Activated CD4-positive, alpha-beta T cell treated with anti-CD3 and anti-CD28 coated beads, Interleukin-2, amount 50 U/mL, for 48 hours (primary cell): ENCODE measurements at regions not wholly inside any gene's neighbourhood (a gene's known extent, or its start where the extent isn't known, plus 50 kb on each side); places are given as distances from the start of the nearest gene placed in this dataset.

Source experiments
- DNase-seq, 2 experiments: peaks; one replicate each; pipeline ENCODE4 v3.0.0-alpha.2; 2020

DNA sequence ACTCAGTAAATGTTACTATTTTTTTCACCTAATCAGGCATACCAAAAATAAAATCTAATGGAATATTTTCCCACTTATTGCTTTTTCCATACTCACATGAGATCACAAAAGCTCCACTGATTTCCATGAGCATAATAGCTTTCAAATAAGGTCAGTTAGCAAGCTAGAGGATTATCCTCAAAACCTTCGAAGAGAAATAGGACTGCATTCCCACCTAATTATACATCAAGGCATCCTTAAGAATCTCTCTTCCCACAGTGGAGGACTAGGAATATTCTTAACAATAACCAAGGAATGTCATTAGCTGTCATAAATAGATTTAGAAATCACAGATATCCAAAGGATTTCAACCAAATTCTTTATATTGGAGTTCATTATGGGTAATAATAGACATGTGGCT lies 127.9 kb upstream of the STT3B start:
- no peak for DNase-seq

DNA sequence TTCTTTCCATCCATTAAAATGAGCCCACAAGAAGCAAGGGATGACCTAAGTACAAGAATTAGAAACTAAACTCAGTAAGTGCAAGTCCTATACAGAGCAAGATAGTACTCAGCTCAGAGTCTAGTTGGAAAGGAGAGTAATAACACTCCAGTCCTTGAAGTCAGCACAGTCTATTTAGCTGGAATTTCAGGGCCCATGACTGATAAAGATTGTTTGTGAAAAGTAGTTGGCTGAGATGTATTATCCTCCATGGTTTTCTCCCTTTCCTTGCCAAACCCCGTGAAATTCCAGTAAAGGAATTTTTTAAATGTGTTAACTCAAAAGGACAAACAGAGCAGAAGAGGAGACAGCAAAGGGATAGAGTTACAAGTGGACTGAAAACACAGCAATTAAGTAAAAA lies 127.2 kb upstream of the STT3B start:
- DNase-seq: no peak

DNA sequence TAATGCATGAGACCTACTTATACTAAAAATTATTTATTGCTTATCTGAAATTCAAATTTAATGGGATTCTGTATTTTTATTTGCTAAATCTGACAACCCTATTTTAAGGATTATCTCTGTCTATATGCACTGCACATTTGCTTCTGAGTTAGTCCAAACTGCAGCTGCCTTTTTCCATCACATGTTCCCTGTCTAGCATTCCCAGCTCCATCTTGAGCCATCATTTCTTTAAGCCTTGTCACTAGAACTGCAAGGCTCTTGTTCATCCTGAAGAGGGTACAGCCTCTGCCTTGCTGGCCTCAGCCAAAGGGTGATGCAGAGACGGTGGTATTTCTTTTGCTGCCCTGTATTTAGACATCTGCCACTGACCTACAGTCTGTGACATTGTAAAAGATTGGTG lies 125.8 kb upstream of the STT3B start:
- no peak for DNase-seq

DNA sequence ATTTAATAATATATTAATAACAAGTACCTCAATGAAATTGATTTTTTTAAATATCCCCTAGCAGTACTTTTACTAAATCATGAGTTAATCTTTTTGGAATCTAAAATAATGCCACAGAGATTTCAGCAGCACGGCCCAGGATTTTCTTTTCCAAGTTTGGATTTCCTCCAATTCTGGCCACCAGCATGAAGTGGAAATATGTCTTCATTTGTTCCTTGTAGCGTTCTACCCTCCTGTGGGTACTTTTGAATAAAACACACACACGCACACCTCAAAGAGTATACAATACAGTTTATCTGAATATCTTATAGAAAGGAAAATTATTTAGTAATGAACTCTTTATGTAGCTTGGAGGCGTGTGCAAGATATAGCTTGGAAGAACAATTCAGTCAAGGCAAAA lies 125.1 kb upstream of the STT3B start:
- no peak for DNase-seq

DNA sequence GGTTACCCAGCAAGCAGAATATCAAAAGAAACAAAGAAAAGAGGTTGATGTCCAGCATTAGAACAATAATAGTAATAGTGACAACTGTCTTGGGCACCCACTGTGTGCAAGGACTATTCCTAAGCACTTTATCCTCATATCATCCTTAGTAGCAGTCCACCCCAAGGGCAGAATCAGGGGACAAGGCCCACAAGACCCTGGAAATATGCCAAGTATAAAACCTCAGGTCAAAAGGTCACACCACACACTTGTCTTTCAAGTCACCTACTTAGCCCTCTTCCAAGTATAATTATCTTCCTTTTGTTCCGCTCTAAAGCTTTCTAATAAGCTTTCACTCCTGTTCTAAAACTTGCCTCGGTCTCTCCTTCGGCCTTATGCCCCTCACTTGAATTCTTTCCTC lies 124.0 kb upstream of the STT3B start:
- no peak for DNase-seq

DNA sequence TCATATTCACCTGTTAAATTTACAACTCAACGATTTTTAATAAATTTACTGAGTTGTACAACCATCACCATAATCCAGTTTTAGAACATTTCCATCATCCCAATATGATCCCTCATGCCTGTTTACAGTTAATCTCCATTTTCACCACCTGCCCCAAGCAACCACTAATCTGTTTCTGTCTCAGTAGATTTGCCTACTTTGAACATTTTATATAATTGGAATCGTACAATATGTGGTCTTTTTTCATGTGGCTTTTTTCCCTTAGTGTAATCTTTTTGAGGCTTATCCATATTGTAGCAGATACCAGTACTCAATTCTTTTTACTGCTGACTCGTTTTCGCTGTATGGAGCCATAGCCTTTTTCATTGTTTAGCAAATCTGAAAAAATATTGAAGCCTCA lies 123.3 kb upstream of the STT3B start:
- DNase-seq: no peak

DNA sequence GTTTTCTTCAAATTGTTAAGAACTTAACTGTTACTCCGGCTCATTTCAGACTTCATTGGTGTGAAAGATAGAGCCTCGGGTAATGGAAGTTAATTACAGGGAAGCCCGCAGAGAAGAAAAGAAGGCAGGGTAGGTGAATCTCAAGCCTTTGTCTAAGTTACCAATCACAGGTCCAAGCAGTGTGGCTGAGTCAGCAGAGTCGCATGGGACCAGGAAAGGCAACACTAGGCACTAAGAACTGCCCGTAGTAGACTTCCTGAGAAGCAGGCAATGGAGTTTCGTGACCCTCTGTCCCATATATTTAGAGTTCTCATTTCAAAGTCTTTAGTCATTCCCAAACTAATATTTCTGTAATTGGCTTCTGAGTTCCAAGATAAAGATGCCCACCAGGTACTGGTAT lies 122.9 kb upstream of the STT3B start:
- no peak for DNase-seq

DNA sequence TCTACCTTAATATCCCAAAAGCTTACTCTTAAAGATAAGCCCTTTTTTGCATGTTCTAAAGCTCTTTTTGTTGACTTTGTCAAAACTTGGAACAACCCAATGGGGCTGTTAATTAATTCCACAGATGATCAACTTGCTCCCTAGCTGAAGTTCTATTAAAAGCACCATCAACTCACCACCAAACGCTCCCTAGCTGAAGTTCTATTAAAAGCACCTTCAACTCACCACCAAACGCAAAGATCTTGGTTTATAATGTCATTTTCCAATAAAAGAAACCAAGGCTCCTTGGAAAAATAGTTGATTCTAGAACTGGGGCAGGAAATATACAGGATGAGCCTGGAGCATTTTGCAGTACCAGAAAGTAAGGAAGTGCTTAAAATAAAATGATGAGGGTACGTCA lies 122.3 kb upstream of the STT3B start:
- no peak for DNase-seq

DNA sequence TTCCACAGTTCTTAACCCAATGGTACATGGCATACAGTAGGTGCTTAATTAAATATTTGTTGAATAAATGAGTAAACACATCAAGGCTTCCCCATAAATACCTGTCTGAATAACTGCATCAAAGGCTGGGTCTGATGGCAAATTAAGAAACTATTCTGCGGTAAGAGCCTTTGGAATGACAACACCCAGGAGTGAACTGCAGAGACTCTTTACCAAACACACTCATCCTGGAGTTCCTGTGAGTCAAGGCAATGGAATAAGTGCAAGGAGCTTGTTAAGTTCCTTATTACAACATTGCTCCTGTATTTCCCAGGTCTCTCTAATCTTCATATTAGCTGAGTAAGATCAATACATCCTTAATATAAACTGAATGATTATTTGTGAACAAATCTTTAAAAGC lies 119.9 kb upstream of the STT3B start:
- no peak for DNase-seq

DNA sequence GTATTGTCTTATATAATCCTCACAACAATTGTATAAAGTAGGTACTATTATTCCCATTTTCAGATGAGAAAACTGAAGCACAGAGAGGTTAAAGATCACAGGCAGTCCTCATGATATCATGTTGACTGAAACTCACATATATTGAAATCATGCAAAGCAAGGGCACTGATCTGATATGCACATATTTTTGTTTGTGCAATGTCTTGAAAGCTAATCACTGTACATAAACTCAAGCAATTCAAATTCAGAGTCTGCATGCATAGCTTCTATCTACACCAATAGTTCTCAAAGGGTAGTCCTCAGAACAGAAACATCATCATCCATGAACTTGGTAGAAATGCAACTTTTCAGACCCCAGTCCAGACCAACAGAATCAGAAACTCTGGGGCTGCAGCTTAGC lies 119.2 kb upstream of the STT3B start:
- no peak for DNase-seq

DNA sequence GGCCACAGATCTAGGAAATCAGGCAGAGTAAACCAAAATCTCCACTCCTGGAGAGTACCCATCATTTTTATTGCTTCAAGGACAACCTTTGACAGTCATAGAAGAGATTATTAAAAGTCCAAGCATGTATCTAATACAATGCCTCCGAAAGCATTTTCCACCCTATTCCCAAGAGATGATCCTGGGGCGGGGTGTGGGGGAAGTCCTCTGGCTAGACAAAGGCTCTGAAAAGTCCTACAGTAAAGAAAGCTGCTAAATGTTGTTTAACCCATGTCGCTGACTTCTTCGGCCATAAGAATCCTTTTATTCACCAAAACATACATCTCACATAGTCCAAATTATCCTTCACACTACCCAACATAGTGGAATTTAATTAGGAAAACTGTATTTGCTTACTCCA lies 115.7 kb upstream of the STT3B start:
- DNase-seq: no peak

DNA sequence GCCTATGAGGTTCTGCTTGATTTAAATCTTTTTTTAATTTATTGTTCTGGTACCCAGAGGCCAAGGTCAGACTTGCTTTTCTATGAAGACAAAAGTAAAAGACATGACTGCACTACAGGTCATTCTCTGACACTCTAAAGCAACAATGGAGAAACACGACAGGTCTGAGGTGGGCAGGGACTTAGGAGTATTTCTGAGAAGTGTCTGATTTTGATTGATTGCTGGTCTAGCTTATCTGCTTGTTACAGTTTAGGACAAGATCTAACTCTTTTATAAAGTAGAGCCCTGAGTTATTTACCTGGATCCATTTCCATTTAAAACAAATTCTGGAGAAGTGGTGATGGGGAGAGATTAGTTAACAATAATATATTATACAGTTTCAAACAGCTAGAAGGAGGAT lies 115.2 kb upstream of the STT3B start:
- no peak for DNase-seq

DNA sequence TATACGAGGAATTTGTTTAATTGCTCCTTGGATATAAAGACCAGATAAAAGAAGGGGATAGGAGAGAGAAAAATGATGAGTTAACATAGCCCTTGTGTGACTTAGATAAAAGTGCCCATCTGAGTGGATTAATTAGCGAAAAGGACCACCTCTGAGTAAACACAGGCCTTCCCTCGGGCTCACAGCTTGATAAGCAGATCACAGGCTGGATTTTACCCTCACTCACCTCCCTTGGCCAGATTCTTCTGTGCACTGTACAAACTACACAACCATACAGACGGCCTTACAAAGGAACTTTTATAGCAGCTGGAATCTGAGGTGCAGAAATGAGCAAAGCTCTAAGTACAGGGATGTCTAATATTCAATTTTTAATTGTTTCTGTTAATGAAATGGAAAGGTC lies 112.4 kb upstream of the STT3B start:
- no peak for DNase-seq

DNA sequence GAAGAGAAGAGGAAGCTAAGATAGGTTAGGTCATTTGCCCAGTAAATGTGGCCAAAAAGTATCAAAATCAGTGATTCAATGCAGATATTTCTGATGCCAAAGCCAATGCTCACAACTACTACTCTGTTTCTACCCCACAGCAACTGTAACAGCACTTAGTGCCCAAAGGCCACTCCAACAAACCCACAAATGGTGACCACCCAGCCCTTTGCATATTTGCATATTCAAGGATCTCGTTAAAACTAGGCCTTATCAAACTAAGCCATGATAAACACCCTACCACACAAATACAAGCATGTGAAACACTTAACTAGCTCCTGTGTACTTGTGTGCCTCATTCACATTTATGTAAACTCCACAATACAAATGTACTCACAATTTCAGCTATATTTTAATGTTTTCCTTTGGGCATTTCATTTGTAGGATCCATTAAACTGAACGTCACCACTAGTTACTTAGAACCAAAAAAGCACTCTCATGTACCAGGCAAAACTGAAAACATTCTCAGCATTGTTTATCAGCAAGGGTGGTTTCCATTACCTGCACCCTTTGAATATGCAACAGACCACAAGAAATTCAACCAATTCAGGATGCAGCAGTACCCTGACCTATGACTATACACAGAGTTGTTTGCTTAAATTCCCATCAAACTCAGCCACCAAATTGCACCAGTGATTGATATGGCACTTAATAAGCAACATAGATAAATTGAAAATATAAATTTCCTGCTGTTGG lies 111.2 kb upstream of the STT3B start:
- no peak for DNase-seq

DNA sequence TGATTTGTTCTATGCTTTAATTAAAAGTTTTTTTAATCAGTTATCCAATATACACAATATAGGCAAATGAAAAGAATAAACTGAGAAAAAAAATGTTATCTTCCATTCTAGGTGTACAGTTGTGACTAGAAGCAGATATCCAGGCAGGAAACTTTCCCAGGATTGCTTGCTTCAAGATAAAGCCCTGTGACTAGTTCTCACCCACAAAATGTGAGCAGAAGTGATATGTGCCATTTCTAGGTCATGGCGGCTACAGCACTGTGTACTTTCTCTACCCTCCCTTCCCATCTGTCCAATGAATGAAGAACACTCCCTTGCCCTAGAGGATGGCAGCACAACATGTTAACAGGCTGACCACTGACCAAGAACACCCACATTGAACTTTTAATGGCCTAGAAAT lies 110.5 kb upstream of the STT3B start:
- no peak for DNase-seq

DNA sequence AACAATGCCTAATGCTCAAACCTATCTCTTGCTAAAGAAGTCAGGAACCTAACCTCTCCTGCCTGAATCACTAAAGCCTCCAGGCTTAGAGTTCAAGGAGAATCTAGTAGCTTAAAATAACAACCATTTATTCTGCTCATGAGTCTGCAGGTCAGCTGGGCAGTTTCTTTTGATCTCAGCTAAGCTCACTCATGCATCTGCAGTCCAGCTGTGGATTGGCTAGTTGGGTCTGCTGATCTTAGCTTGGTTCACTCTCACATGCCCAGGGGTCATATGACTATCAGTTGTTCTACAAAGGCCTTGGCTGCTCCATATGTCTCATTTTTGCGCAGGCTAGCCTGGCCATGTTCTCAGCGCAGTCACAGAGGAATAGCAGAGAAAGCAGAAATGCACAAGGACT lies 109.2 kb upstream of the STT3B start:
- no peak for DNase-seq

DNA sequence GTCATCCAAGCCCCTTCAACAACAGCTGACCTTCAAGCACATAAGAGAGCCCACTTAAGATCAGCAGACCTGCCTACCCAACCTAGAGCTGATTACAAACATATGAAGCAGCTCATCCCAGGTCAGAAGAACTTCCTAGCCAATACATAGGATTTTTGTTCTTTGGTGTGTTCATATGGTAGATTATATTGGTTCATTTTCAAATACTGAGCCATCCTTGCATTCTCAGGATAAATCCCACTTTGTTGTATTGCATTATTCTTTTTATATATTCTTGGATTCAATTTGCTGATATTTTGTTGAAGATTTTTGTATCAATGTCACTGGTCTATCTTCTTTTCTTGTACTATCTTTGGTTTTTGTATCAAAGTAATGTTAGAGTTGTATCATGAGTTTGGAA lies 107.3 kb upstream of the STT3B start:
- DNase-seq: no peak

DNA sequence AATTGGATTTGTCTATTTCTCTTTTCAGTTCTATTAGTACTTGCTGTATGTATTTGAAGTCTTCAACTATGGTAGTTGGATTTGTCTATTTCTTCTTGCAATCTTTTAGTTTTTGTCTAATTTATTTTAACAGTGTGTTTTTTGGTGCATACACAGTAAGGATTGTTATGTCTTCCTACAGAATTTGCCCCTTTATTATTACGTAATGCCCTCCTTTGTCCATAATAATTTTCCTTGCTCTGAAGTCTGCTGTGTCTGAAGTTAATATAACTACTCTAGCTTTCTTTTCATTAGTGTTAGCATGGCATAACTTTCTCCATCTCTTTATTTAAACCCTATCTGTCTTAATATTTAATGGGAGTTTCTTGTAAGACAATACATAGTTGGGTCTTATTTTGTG lies 105.1 kb upstream of the STT3B start:
- no peak for DNase-seq

DNA sequence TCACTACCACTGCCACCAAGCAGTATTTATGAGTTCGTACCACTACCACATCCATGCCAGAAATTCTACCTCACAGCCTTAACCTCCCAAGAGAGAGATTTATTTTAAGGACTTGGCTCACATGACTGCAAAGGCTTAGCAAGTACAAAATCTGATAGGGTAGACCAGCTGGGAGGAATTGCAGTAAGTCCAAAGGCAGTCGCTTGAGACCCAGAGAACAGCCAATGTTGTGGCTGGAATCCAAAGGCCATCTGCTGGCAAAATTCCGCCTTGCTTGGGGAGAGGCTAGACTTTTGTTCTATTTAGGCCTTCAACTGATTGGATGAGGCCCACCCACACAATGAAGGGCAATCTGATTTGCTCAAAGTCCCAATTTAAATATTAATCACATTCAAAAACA lies 101.4 kb upstream of the STT3B start:
- no peak for DNase-seq

DNA sequence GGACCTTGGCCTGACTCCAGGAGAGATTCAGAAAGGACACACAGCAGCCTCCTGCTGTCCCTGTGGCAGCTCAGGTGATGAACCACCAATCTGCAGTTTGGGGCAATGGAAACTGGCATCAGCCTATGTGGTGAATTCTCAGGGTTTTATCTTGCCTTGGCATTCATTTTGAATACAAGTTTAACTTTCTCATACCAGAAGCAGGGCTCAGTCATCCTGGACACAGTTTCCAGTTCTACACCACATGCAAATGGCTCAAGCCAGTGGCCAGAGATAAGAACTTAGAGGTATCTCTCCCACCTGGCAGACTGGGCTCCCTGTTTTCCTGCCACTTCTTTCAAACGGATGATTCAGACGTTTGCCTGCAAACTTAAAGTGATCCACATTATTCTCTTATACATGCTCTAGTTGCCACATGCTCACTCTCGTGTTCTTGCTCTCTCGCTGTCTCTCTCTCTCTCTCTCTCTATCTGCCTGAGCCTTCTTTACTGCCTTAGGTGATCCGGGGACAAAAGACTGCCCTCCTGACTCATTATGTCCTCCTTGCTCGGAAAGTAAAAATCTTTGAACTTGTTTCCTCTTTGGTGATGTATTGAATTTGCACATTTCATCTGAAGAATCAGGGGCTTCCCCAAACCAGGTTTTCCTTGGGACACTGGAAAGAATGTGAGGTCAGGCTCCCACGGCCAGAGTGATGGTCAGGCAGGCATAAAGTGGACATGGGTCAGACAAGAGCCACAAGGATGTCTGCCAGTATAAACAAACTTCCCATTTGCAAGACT lies 99.6 kb upstream of the STT3B start:
- DNase-seq: no peak

DNA sequence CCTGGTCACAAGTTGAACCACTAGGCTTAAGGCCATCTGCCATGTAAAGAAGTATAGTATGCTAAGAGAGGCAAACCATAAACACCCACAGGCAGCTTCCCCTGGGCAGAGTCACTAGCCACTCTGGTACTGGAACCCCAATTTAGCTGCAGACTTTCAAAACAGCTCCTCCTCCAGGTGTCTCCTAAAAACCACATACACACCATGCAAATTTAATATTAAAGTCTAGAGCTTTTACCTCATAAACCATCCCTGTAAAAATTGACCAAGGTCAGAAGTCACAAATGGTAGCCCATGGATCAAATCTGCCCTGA lies 99.1 kb upstream of the STT3B start:
- DNase-seq: no peak

DNA sequence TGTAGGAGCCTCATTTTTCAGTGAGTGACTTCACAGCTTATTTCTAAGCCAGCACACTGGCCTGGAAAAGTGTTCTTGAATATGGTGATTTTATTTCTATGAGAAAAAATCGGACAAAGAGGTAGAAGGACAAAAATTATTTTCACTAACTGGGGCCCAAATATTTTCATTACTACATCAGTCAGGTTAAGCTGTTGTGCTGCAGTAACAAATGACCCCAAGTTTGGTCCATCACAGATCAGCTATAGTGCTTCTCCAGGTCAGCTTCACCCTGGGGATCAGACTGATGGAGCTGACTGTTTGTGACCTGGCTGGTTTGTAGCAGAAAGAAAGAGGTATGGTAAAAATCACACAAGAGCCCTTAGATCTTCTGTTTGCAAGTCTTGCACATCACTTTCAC lies 97.9 kb upstream of the STT3B start:
- no peak for DNase-seq

DNA sequence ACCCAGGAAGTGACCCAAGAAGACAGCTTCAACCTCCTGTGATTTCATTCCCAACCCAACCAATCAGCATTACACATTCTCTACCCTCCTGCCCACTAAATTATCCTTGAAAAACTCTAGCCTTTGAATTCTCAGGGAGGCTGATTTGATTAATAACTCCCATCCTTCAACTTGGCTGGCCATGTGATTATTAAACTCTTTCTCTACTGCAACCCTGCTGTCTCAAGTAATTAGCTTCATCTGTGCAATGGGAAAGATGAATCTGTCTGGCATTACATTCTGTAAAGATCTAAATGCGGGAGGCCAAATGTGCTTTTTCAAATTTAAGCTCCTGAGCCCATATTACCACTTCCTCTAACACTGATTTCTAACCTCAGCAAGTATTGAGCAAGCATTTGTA lies 95.9 kb upstream of the STT3B start:
- DNase-seq: no peak

DNA sequence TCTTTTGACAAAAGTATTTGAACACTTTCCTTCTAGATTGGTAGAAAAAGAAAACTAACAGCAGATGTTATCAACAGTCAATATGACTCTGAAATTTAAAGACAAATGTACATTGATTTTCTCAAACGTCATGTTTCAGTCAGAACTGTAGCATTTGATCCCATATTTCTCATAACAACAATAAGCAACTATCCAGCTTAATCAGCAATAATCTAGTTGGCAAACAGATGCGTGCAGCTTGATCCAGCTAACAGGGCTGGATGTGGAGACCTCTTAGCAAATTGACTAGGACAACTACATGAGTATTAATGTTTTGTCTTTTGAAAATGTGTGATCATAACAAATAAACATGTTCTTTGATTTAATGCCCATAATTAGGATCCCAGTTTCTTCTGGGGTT lies 94.0 kb upstream of the STT3B start:
- no peak for DNase-seq
